ENCODE measurements at regions not wholly inside any gene's neighbourhood (a gene's known extent, or its start where the extent isn't known, plus 50 kb on each side); places are given as distances from the start of the nearest gene placed in this dataset.

- TF ChIP-seq PRDM15 (CRISPR knock-in tag; IDR thresholded peaks at IDR 0.05) (no peak), EGR1 (IDR thresholded peaks at IDR 0.05; ENCODE audit: borderline replicate concordance in 1 of 2, low read depth in 2 of 2, low read length in 2 of 2) (no peak), ZNF207 (IDR thresholded peaks at IDR 0.05; ENCODE audit: borderline replicate concordance) (no peak), CBX5 (IDR thresholded peaks at IDR 0.05; ENCODE audit: low read depth) (no peak), POU2F2 (IDR thresholded peaks at IDR 0.05; ENCODE audit: borderline replicate concordance, low read depth, low read length) (no peak), ASH2L (IDR thresholded peaks at IDR 0.05; ENCODE audit: borderline replicate concordance, low read depth) (no peak), KAT2A (conservative IDR thresholded peaks at IDR 0.05; ENCODE audit: control insufficient read depth, low read depth, low read length) (no peak), SIN3A (IDR thresholded peaks at IDR 0.05; ENCODE audit: low read depth, low read length) (no peak), BCLAF1 (IDR thresholded peaks at IDR 0.05) (no peak)
These were observed 795.6 kb downstream of the UQCRFS1 start (continued) for GRCh38 chr19:28417361-28417760.
